Panc1 (cell line): ENCODE measurements at regions not wholly inside any gene's neighbourhood (a gene's known extent, or its start where the extent isn't known, plus 50 kb on each side); places are given as distances from the start of the nearest gene placed in this dataset.
"Not testable (repeated sequence)": the region's sequence is repeated elsewhere in the genome, so short reads cannot be mapped to it uniquely, and the experiment has no call there.

ENCODE experiments used
- ATAC-seq: fragments of 200-7000 bp; cut with Tn5 transposase; 2 replicates; pipeline ENCODE4 v1.9.1; 2020; ENCODE audit warnings: mild to moderate bottlenecking, moderate library complexity
- BruUV-seq: library from RNA; stranded (reverse); fragments of 400-500 nt; replicated peaks from 2 replicates; lab custom pipeline; 2021; lab: Mats Ljungman, UMichigan
- CTCF ChIA-PET: fragments of 300-600 bp; sonication (Branson Sonifier 250); formaldehyde crosslinking; loops from one replicate; lab custom pipeline; 2022; ENCODE audit warnings: antibody characterized with exemption; lab: Charles Lee
- POLR2A ChIA-PET: fragments of 300-600 bp; sonication (Branson Sonifier 250); formaldehyde crosslinking; loops from one replicate; lab custom pipeline; 2022; ENCODE audit warnings: antibody characterized with exemption; lab: Charles Lee
- DNase-seq: peaks from one replicate; pipeline ENCODE4 v3.0.0-alpha.2; 2010; ENCODE audit warnings: low read depth, low spot score
- H3K27ac ChIP-seq: 2 replicates; pipeline ENCODE4 v1.5.1; 2011; ENCODE audit warnings: mild to moderate bottlenecking, low read length, inconsistent platforms
- H3K27me3 ChIP-seq: fragments of 200-500 bp; sonication (Bioruptor generic); 2 replicates; pipeline ENCODE4 v1.6.0; 2014; ENCODE audit warnings: low read length, inconsistent platforms; ENCODE audit not compliant: control insufficient read depth, insufficient read depth
- H3K36me3 ChIP-seq: fragments of 200-500 bp; sonication (Bioruptor generic); 2 replicates; pipeline ENCODE4 v1.5.1; 2014; ENCODE audit warnings: inconsistent platforms, mild to moderate bottlenecking, low read length, moderate library complexity; ENCODE audit not compliant: control insufficient read depth, insufficient read depth
- H3K4me1 ChIP-seq: 2 replicates; pipeline ENCODE4 v1.5.1; 2011; ENCODE audit warnings: inconsistent platforms, mild to moderate bottlenecking, low read length, moderate library complexity; ENCODE audit not compliant: control insufficient read depth, insufficient read depth
- H3K4me3 ChIP-seq, 2 experiments: 2 replicates each; pipeline ENCODE4 v1.5.1; 2011 to 2012; ENCODE audit warnings: low read depth in 2 of 2, low read length in 2 of 2, mild to moderate bottlenecking in 2 of 2, inconsistent platforms in 1 of 2, moderate library complexity in 1 of 2
- H3K9me3 ChIP-seq: fragments of 200-500 bp; sonication (Bioruptor generic); 2 replicates; pipeline ENCODE4 v1.5.1; 2014; ENCODE audit warnings: low read depth, mild to moderate bottlenecking, inconsistent platforms, low read length, moderate library complexity; ENCODE audit not compliant: control insufficient read depth, insufficient read depth
- CTCF ChIP-seq: fragments of 450-650 bp; IDR thresholded peaks from 2 replicates; pipeline ENCODE4 v1.5.1; 2017; ENCODE audit warnings: mild to moderate bottlenecking
- POLR2AphosphoS5 ChIP-seq: IDR thresholded peaks from 2 replicates; pipeline ENCODE4 v1.6.1; 2012; ENCODE audit warnings: mild to moderate bottlenecking, low read depth, low read length, moderate library complexity
- REST ChIP-seq, 2 experiments: IDR thresholded peaks; 2 replicates each; pipeline ENCODE4 v1.6.1; 2011 to 2012; ENCODE audit warnings: low read depth in 2 of 2, control low read depth in 1 of 2, low read length in 1 of 2, mild to moderate bottlenecking in 1 of 2, moderate library complexity in 1 of 2; ENCODE audit not compliant: insufficient read depth in 1 of 2
- SIN3A ChIP-seq: IDR thresholded peaks from 2 replicates; pipeline ENCODE4 v1.6.1; 2012; ENCODE audit warnings: low read depth, mild to moderate bottlenecking, low read length, moderate library complexity, borderline replicate concordance; ENCODE audit not compliant: insufficient read depth
- TCF7L2 ChIP-seq: IDR thresholded peaks from 2 replicates; pipeline ENCODE4 v1.6.1; 2011; ENCODE audit warnings: mild to moderate bottlenecking, low read depth, low read length, inconsistent platforms
- in situ Hi-C: cut with HindIII; loops from 2 replicates; pipeline ENCODE4 v1.10.0; 2016; ENCODE audit warnings: low sequenced_read_pairs, low pct_unique_long_range_greater_than_20kb
- intact Hi-C: fragments of 100-400 bp; cut with micrococcal nuclease; formaldehyde crosslinking; loops from one replicate; pipeline ENCODE4 v1.10.0; 2022; ENCODE audit not compliant: unreplicated experiment

- in situ Hi-C loops (no loop called here), intact Hi-C loops (no loop called here)
- ATAC-seq (no peak), DNase-seq (no peak)
- H3K27ac ChIP-seq, result no peak overlapping the region
- CTCF ChIA-PET, result no interaction called here
- no peaks in the 10 kb centered on the region for H3K9me3 ChIP-seq
- POLR2A ChIA-PET, result no interaction called here
- no peaks in the 10 kb centered on the region for H3K27me3 ChIP-seq
- H3K4me1 ChIP-seq, result no peaks in the 10 kb centered on the region
- no TSS peak for BruUV-seq
- H3K4me3 ChIP-seq, result no peak overlapping the region
- no peaks in the 10 kb centered on the region for H3K36me3 ChIP-seq
- TF ChIP-seq TCF7L2 (no peak), SIN3A (no peak), CTCF (no peak), POLR2AphosphoS5 (no peak), REST (IDR thresholded peaks at IDR 0.05; ENCODE audit: insufficient read depth in 1 of 2, low read depth in 2 of 2, low read length in 1 of 2) (no peak)
Measured at GRCh38 chr3:83224101-83224868, 1462.8 kb upstream of the GBE1 start.

- H3K27ac ChIP-seq, result no peak overlapping the region
- TF ChIP-seq REST (IDR thresholded peaks at IDR 0.05; ENCODE audit: insufficient read depth in 1 of 2, low read depth in 2 of 2, low read length in 1 of 2) (no peak), CTCF (no peak), TCF7L2 (no peak), SIN3A (no peak)
- ATAC-seq (no peak), DNase-seq (no peak)
- in situ Hi-C loops (no loop called here), intact Hi-C loops (no loop called here)
- CTCF ChIA-PET, result no interaction called here
- H3K4me3 ChIP-seq, result no peak overlapping the region
- H3K36me3 ChIP-seq, result no peaks in the 10 kb centered on the region
- BruUV-seq, result no TSS peak
- POLR2A ChIA-PET, result no interaction called here
- no peaks in the 10 kb centered on the region for H3K9me3 ChIP-seq
- no peaks in the 10 kb centered on the region for H3K27me3 ChIP-seq
- H3K4me1 ChIP-seq, result no peaks in the 10 kb centered on the region
Measured at GRCh38 chr3:83218383-83219200, 1457.1 kb upstream of the GBE1 start.

GRCh38 chr3:83217595-83218118, 1456.2 kb upstream of the GBE1 start:
- BruUV-seq, H3K9me3 ChIP-seq, H3K4me3 ChIP-seq, ATAC-seq, CTCF ChIA-PET, intact Hi-C loops, H3K27me3 ChIP-seq, H3K36me3 ChIP-seq, POLR2A ChIA-PET, in situ Hi-C loops, DNase-seq, H3K4me1 ChIP-seq, H3K27ac ChIP-seq: not testable (repeated sequence)
